COR-L47 (cell line): ENCODE measurements at regions not wholly inside any gene's neighbourhood (a gene's known extent, or its start where the extent isn't known, plus 50 kb on each side); places are given as distances from the start of the nearest gene placed in this dataset.
"Not testable (repeated sequence)": the region's sequence is repeated elsewhere in the genome, so short reads cannot be mapped to it uniquely, and the experiment has no call there.

Experiments used
- DNase-seq: peaks from one replicate; lab custom pipeline; 2025; lab: John Stamatoyannopoulos, UW

DNA sequence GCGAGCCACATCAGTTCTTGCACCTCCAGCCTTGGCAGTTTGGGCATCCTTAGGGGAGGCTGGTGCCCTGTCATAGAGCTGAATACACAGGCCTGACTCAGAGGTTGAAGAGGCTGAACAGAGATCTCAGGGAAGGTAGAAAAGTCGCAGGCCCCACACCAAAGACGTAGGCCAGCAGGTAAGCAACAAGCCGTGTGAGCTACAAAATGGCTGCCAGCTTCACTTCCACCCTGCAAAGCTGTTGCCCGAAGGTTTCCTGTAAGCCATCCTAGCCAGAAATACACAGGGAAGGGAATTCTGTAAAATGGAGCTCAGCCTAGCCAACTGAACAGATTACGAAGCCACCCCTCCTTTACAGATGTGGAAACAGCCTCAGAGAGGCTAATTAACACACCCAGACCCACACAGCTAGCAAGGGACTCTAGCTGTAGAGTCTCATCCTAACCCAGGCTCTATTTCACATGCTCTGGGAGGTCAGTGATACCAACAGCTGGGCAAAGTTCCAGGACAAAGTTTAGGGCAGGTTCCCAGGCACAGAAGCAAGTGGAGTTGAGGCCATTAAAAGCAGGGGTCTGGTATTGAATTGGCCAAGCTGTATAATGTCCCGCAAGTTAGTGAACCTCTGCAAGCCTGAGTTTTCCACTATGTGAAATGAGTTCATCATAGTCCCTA lies 66.3 kb upstream of the RASGRF1 start:
- no peak for DNase-seq

- no peak for DNase-seq
These were observed 64.0 kb upstream of the RASGRF1 start for GRCh38 chr15:79154483-79155135.

DNA sequence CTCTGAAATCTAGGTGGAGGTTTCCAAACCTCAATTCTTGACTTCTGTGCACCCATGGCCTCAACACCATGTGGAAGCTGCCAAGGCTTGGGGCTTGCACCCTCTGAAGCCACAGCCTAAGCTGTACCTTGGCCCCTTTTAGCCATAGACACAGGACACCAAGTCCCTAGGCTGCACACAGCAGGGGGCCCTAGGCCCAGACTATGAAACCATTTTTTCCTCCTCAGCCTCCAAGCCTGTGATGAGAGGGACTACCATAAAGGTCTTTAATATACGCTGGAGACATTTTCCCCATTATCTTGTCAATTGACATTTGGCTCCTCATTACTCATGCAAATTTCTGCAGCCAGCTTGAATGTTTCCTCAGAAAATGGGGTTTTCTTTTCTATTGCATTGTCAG lies 53.7 kb upstream of the RASGRF1 start:
- not testable (repeated sequence) for DNase-seq

- DNase-seq: no peak
These were observed 50.4 kb upstream of the RASGRF1 start for GRCh38 chr15:79140846-79141570.
